ENCODE measurements at regions not wholly inside any gene's neighbourhood (a gene's known extent, or its start where the extent isn't known, plus 50 kb on each side); places are given as distances from the start of the nearest gene placed in this dataset.

DNA sequence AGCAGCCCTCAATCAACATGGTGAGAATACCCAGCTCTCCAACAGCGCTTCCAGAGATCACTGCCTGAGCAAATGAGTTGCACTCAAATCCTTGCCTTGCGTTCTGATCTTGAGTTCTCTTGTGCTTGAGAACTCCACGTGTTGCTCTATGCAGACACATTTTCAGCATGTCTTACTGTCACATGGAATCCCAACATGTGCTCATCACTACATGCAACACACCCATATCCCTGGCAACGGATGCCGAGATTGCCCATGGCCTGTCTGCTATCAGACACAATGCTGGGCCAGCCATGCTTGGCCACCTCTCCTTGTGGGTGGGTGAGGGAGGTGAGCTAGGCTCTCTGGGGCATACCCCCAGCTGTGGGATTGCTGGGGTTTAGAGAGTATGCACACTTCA, 91.9 kb upstream of the LDAH start:
- no peak for TF ChIP-seq CTCF (IDR thresholded peaks at IDR 0.05; ENCODE audit: insufficient read depth, missing control alignments)
- FAIRE-seq (no peak), DNase-seq (ENCODE audit: insufficient read length, low spot score) (no peak)

- no peak for FAIRE-seq
- no peak for DNase-seq (ENCODE audit: insufficient read length, low spot score)
- no peak for TF ChIP-seq CTCF (IDR thresholded peaks at IDR 0.05; ENCODE audit: insufficient read depth, missing control alignments)
Measured at GRCh38 chr2:20914087-20914486, 91.2 kb upstream of the LDAH start.

DNA sequence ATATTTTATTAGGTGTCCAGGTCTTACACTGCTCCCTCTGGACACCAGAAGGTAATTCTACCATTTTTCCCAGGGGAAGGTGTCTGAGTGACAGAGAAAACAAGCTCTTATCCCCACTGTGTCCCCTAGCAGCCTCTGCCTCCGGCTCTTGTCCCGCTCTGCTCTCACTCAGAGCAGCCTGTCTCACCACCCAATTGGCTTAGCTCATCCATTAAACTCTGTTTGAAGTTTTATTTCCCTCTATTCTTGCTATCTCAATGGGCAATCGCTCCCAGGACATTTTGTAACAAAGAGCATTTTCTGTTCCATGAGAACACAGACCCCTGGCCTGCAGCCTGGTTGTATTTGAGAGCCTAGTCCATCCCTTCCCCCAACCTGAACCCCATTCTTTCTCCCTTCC, 90.6 kb upstream of the LDAH start:
- DNase-seq (ENCODE audit: insufficient read length, low spot score) (no peak), FAIRE-seq (no peak)
- no peak for TF ChIP-seq CTCF (IDR thresholded peaks at IDR 0.05; ENCODE audit: insufficient read depth, missing control alignments)

DNA sequence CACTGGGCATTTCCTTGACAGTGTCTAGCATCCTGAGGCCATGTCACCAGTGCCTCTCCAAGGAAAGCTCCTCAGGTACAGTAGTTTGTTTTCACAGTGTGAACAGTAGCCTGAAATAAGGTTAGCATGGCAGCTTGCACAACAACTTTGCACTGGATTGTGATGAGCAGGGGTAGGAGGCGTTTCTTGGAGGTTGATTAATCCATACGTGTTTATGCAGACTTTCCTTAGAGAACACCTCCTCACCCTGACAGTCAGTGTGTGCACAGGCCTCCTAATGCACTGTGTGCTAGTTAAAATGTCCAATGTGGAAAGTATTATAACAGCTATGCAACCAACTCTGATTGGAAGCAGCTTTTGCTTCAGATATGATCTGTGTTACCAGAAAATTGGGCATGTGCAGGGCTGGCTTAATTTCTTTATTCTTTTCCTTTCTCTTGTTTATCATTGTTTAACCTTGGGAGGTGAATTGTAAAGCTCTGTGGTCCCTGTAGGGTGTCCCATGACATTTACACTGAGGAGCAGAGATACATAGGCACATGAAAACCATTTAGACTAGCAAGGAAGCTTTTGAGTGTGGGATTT, 77.2 kb upstream of the LDAH start:
- DNase-seq (ENCODE audit: insufficient read length, low spot score), result no peak
- TF ChIP-seq CTCF (IDR thresholded peaks at IDR 0.05; ENCODE audit: insufficient read depth, missing control alignments), result no peak
- no peak for FAIRE-seq

GRCh38 chr2:20897874-20898453, 75.1 kb upstream of the LDAH start:
- no peak for TF ChIP-seq CTCF (IDR thresholded peaks at IDR 0.05; ENCODE audit: insufficient read depth, missing control alignments)
- DNase-seq (ENCODE audit: insufficient read length, low spot score) (no peak), FAIRE-seq (no peak)

- no peak for TF ChIP-seq CTCF (IDR thresholded peaks at IDR 0.05; ENCODE audit: insufficient read depth, missing control alignments)
- FAIRE-seq (no peak), DNase-seq (ENCODE audit: insufficient read length, low spot score) (no peak)
Measured at GRCh38 chr2:20897047-20897446, 74.1 kb upstream of the LDAH start.

DNA sequence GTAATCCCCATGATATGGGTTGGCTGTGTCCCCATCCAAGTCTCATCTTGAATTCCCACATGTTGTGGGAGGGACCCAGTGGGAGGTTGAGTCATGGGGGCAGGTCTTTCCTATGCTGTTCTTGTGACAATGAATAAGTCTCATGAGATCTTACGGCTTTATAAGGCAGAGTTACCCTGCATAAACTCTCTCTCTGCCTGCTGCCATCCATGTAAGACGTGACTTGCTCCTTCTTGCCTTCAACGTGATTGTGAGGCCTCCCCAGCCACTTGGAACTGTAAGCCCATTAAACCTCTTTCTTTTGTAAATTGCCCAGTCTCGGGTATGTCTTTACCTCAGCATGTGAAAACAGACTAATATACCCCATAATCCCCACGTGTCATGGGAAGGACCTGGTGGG, 61.9 kb upstream of the LDAH start:
- DNase-seq (ENCODE audit: insufficient read length, low spot score) (no peak), FAIRE-seq (no peak)
- no peak for TF ChIP-seq CTCF (IDR thresholded peaks at IDR 0.05; ENCODE audit: insufficient read depth, missing control alignments)
